GM23338 (cell line): ENCODE measurements at regions not wholly inside any gene's neighbourhood (a gene's known extent, or its start where the extent isn't known, plus 50 kb on each side); places are given as distances from the start of the nearest gene placed in this dataset.

Experiments
- ATAC-seq: fragments of 200-7000 bp; cut with Tn5 transposase; 3 replicates; pipeline ENCODE4 v1.9.1; 2020
- DNase-seq: peaks from one replicate; pipeline ENCODE4 v3.0.0-alpha.2; 2015; ENCODE audit warnings: low spot score
- H2AFZ ChIP-seq: fragments of 200-600 bp; sonication (generic); 2 replicates; pipeline ENCODE4 v1.8.0; 2016; ENCODE audit warnings: antibody characterized with exemption, mild to moderate bottlenecking, moderate library complexity
- H3F3A ChIP-seq: fragments of 200-600 bp; sonication (generic); replicated peaks from 2 replicates; pipeline ENCODE4 v1.8.0; 2017; ENCODE audit warnings: antibody characterized with exemption, mixed run types, low read depth
- H3K27ac ChIP-seq: fragments of 200-600 bp; sonication (generic); 2 replicates; pipeline ENCODE4 v1.6.1; 2016; ENCODE audit warnings: low read depth
- H3K27me3 ChIP-seq: fragments of 200-600 bp; sonication (generic); 2 replicates; pipeline ENCODE4 v1.8.0; 2016; ENCODE audit warnings: mild to moderate bottlenecking, mixed run types, moderate library complexity; ENCODE audit not compliant: insufficient read depth
- H3K36me3 ChIP-seq: fragments of 200-600 bp; sonication (generic); 2 replicates; pipeline ENCODE4 v1.8.0; 2016; ENCODE audit warnings: mild to moderate bottlenecking; ENCODE audit not compliant: insufficient read depth
- H3K4me1 ChIP-seq: fragments of 200-600 bp; sonication (generic); 2 replicates; pipeline ENCODE4 v1.8.0; 2016; ENCODE audit warnings: mild to moderate bottlenecking, moderate library complexity; ENCODE audit not compliant: insufficient read depth
- H3K4me2 ChIP-seq: fragments of 200-600 bp; sonication (generic); 2 replicates; pipeline ENCODE4 v1.7.1; 2017; ENCODE audit warnings: mixed run types
- H3K4me3 ChIP-seq: fragments of 200-600 bp; sonication (generic); 2 replicates; pipeline ENCODE4 v1.6.1; 2016; ENCODE audit warnings: mixed run types
- H3K79me2 ChIP-seq: fragments of 200-600 bp; sonication (generic); replicated peaks from 2 replicates; pipeline ENCODE4 v1.8.0; 2017; ENCODE audit warnings: mild to moderate bottlenecking; ENCODE audit not compliant: insufficient read depth
- H3K9me2 ChIP-seq: fragments of 200-600 bp; sonication (generic); 2 replicates; pipeline ENCODE4 v1.8.0; 2017; ENCODE audit not compliant: insufficient read depth
- H4K20me1 ChIP-seq: fragments of 200-600 bp; sonication (generic); replicated peaks from 2 replicates; pipeline ENCODE4 v1.8.0; 2017; ENCODE audit warnings: mild to moderate bottlenecking; ENCODE audit not compliant: insufficient read depth
- H3K27ac Mint-ChIP-seq: 2 replicates; pipeline ENCODE4 v1.8.0; 2020; ENCODE audit warnings: inconsistent platforms, mild to moderate bottlenecking, moderate library complexity, mixed read lengths
- H3K27me3 Mint-ChIP-seq: 3 replicates; pipeline ENCODE4 v1.8.0; 2022; ENCODE audit warnings: low read depth, mild to moderate bottlenecking, moderate library complexity, mixed read lengths, inconsistent platforms; ENCODE audit not compliant: insufficient read depth, poor library complexity
- H3K36me3 Mint-ChIP-seq: 3 replicates; pipeline ENCODE4 v1.8.0; 2021; ENCODE audit warnings: low read depth, mild to moderate bottlenecking, inconsistent platforms, moderate library complexity, mixed read lengths
- H3K4me1 Mint-ChIP-seq: 3 replicates; pipeline ENCODE4 v1.8.0; 2020; ENCODE audit warnings: mild to moderate bottlenecking, inconsistent platforms, mixed read lengths
- H3K4me3 Mint-ChIP-seq: 3 replicates; pipeline ENCODE4 v1.8.0; 2021; ENCODE audit warnings: moderate library complexity, mild to moderate bottlenecking, inconsistent platforms, mixed read lengths
- H3K9me3 Mint-ChIP-seq: 3 replicates; pipeline ENCODE4 v1.8.0; 2020; ENCODE audit warnings: moderate library complexity, mild to moderate bottlenecking, inconsistent platforms, mixed read lengths
- CREB1 ChIP-seq: fragments of 250-450 bp; sonication (Bioruptor Pico); IDR thresholded peaks from 2 replicates; pipeline ENCODE4 v1.5.0; 2020; ENCODE audit warnings: low read depth, mild to moderate bottlenecking, moderate library complexity
- EZH2phosphoT487 ChIP-seq: fragments of 200-600 bp; sonication (generic); IDR thresholded peaks from one replicate; pipeline ENCODE4 v1.8.1; 2018; ENCODE audit warnings: antibody characterized with exemption; ENCODE audit not compliant: unreplicated experiment
- JUNB ChIP-seq: IDR thresholded peaks from one replicate; pipeline ENCODE4 v1.6.1; 2016; ENCODE audit warnings: antibody characterized with exemption; ENCODE audit not compliant: unreplicated experiment
- NANOG ChIP-seq: IDR thresholded peaks from 2 replicates; pipeline ENCODE4 v1.6.1; 2016; ENCODE audit warnings: antibody characterized with exemption, borderline replicate concordance
- POLR2AphosphoS5 ChIP-seq: IDR thresholded peaks from 2 replicates; pipeline ENCODE4 v1.6.1; 2016; ENCODE audit warnings: antibody characterized with exemption, low read depth
- ZNF114 ChIP-seq: fragments of 250-450 bp; sonication (Bioruptor Pico); IDR thresholded peaks from 2 replicates; pipeline ENCODE4 v1.5.0; 2020; ENCODE audit warnings: mild to moderate bottlenecking, moderate library complexity
- TF ChIP-seq, protein P1 (sequence below): IDR thresholded peaks from one replicate; pipeline ENCODE4 v1.6.1; 2018; ENCODE audit warnings: antibody characterized with exemption; ENCODE audit not compliant: unreplicated experiment
- TF ChIP-seq, protein P2 (sequence below): fragments of 250-450 bp; sonication (Bioruptor Pico); IDR thresholded peaks from 2 replicates; pipeline ENCODE4 v1.5.0; 2020; ENCODE audit warnings: mild to moderate bottlenecking, moderate library complexity
- TF ChIP-seq, protein P3 (sequence below): IDR thresholded peaks from 2 replicates; pipeline ENCODE4 v1.6.1; 2016; ENCODE audit warnings: antibody characterized with exemption
- TF ChIP-seq, protein P4 (sequence below), 2 experiments: fragments of 200-600 bp in 1 of 2; sonication (generic) in 1 of 2; conservative IDR thresholded peaks; 2 replicates each; pipeline versions ENCODE4 v1.5.1 to v1.6.1; 2016 to 2017; ENCODE audit warnings: antibody characterized with exemption in 2 of 2, low read depth in 2 of 2, mild to moderate bottlenecking in 2 of 2, moderate library complexity in 1 of 2

DNA sequence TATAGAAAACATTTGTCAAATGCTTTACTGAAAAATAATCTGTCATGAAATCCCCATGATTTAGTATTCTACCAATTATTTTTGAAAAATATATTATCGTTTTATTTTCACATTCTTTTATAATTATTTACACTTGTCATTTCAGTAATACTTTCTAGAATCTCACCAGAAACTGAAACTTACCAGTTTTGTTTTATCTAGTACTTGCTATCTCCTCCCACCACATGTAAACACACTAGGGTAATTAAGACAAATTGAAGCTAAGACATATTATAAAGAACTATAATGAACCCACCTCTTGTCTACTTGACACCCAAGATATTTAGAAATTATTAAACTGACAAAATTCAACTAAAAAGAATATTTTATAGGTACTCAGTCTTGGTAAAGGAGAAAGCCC, 51.5 kb upstream of the GRM3 start:
- Mint-ChIP-seq H3K9me3 (no peaks in the 10 kb centered on the region), H3K36me3 (no peaks in the 10 kb centered on the region), H3K27me3 (no peaks in the 10 kb centered on the region), H3K4me1 (no peaks in the 10 kb centered on the region), H3K27ac (no peak overlapping the region), H3K4me3 (no peak overlapping the region)
- Histone ChIP-seq H3K4me2 (no peak overlapping the region), H3K4me3 (no peak overlapping the region), H3K27ac (no peak overlapping the region), H3K4me1 (no peaks in the 10 kb centered on the region), H4K20me1 (no peaks in the 10 kb centered on the region), H2AFZ (no peak overlapping the region), H3F3A (no peaks in the 10 kb centered on the region), H3K9me2 (no peaks in the 10 kb centered on the region), H3K79me2 (no peaks in the 10 kb centered on the region), H3K27me3 (no peaks in the 10 kb centered on the region), H3K36me3 (no peaks in the 10 kb centered on the region)
- no peak for ATAC-seq
- no peak for TF ChIP-seq EZH2phosphoT487
- TF ChIP-seq, protein P1, sequence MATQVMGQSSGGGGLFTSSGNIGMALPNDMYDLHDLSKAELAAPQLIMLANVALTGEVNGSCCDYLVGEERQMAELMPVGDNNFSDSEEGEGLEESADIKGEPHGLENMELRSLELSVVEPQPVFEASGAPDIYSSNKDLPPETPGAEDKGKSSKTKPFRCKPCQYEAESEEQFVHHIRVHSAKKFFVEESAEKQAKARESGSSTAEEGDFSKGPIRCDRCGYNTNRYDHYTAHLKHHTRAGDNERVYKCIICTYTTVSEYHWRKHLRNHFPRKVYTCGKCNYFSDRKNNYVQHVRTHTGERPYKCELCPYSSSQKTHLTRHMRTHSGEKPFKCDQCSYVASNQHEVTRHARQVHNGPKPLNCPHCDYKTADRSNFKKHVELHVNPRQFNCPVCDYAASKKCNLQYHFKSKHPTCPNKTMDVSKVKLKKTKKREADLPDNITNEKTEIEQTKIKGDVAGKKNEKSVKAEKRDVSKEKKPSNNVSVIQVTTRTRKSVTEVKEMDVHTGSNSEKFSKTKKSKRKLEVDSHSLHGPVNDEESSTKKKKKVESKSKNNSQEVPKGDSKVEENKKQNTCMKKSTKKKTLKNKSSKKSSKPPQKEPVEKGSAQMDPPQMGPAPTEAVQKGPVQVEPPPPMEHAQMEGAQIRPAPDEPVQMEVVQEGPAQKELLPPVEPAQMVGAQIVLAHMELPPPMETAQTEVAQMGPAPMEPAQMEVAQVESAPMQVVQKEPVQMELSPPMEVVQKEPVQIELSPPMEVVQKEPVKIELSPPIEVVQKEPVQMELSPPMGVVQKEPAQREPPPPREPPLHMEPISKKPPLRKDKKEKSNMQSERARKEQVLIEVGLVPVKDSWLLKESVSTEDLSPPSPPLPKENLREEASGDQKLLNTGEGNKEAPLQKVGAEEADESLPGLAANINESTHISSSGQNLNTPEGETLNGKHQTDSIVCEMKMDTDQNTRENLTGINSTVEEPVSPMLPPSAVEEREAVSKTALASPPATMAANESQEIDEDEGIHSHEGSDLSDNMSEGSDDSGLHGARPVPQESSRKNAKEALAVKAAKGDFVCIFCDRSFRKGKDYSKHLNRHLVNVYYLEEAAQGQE: no peak
- no peak for TF ChIP-seq ZNF114
- no peak for DNase-seq

DNA sequence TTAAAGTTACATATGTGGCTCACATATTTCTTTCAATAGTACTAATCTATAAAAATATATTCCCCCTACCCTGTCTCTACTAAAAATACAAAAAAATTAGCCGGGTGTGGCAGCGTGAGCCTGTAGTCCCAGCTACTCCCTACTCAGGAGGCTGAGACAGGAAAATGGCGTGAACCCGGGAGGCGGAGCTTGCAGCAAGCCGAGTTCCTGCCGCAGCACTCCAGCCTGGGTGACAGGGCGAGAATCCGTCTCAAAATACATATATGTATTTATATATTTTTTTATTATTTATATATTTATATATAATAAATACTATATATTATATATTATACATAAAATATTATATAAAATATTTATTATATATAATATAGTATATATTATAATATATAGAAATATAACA, 69.7 kb upstream of the GRM3 start:
- DNase-seq (no peak), ATAC-seq (no peak)
- Mint-ChIP-seq H3K9me3 (no peaks in the 10 kb centered on the region), H3K4me3 (no peak overlapping the region), H3K27ac (no peak overlapping the region), H3K4me1 (no peaks in the 10 kb centered on the region), H3K27me3 (no peaks in the 10 kb centered on the region), H3K36me3 (no peaks in the 10 kb centered on the region)
- Histone ChIP-seq H3K36me3 (no peaks in the 10 kb centered on the region), H3K27me3 (no peaks in the 10 kb centered on the region), H3K4me1 (no peaks in the 10 kb centered on the region), H3K4me2 (no peak overlapping the region), H3K79me2 (no peaks in the 10 kb centered on the region), H3K4me3 (no peak overlapping the region), H3K9me2 (no peaks in the 10 kb centered on the region), H2AFZ (no peak overlapping the region; the same call in 1 of the 2 replicates), H3F3A (no peaks in the 10 kb centered on the region), H4K20me1 (no peaks in the 10 kb centered on the region), H3K27ac (no peak overlapping the region)
- TF ChIP-seq POLR2AphosphoS5: no peak
- no peak for TF ChIP-seq NANOG
- TF ChIP-seq JUNB: no peak
- no peak for TF ChIP-seq CREB1 (CRISPR knock-in tag)
- TF ChIP-seq ZNF114: no peak
- TF ChIP-seq, protein P2, sequence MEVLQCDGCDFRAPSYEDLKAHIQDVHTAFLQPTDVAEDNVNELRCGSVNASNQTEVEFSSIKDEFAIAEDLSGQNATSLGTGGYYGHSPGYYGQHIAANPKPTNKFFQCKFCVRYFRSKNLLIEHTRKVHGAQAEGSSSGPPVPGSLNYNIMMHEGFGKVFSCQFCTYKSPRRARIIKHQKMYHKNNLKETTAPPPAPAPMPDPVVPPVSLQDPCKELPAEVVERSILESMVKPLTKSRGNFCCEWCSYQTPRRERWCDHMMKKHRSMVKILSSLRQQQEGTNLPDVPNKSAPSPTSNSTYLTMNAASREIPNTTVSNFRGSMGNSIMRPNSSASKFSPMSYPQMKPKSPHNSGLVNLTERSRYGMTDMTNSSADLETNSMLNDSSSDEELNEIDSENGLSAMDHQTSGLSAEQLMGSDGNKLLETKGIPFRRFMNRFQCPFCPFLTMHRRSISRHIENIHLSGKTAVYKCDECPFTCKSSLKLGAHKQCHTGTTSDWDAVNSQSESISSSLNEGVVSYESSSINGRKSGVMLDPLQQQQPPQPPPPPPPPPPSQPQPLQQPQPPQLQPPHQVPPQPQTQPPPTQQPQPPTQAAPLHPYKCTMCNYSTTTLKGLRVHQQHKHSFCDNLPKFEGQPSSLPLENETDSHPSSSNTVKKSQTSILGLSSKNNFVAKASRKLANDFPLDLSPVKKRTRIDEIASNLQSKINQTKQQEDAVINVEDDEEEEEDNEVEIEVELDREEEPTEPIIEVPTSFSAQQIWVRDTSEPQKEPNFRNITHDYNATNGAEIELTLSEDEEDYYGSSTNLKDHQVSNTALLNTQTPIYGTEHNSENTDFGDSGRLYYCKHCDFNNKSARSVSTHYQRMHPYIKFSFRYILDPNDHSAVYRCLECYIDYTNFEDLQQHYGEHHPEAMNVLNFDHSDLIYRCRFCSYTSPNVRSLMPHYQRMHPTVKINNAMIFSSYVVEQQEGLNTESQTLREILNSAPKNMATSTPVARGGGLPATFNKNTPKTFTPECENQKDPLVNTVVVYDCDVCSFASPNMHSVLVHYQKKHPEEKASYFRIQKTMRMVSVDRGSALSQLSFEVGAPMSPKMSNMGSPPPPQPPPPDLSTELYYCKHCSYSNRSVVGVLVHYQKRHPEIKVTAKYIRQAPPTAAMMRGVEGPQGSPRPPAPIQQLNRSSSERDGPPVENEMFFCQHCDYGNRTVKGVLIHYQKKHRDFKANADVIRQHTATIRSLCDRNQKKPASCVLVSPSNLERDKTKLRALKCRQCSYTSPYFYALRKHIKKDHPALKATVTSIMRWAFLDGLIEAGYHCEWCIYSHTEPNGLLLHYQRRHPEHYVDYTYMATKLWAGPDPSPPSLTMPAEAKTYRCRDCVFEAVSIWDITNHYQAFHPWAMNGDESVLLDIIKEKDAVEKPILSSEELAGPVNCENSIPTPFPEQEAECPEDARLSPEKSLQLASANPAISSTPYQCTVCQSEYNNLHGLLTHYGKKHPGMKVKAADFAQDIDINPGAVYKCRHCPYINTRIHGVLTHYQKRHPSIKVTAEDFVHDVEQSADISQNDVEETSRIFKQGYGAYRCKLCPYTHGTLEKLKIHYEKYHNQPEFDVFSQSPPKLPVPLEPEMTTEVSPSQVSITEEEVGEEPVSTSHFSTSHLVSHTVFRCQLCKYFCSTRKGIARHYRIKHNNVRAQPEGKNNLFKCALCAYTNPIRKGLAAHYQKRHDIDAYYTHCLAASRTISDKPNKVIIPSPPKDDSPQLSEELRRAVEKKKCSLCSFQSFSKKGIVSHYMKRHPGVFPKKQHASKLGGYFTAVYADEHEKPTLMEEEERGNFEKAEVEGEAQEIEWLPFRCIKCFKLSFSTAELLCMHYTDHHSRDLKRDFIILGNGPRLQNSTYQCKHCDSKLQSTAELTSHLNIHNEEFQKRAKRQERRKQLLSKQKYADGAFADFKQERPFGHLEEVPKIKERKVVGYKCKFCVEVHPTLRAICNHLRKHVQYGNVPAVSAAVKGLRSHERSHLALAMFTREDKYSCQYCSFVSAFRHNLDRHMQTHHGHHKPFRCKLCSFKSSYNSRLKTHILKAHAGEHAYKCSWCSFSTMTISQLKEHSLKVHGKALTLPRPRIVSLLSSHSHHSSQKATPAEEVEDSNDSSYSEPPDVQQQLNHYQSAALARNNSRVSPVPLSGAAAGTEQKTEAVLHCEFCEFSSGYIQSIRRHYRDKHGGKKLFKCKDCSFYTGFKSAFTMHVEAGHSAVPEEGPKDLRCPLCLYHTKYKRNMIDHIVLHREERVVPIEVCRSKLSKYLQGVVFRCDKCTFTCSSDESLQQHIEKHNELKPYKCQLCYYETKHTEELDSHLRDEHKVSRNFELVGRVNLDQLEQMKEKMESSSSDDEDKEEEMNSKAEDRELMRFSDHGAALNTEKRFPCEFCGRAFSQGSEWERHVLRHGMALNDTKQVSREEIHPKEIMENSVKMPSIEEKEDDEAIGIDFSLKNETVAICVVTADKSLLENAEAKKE (CRISPR knock-in tag): no peak
- TF ChIP-seq, protein P3, sequence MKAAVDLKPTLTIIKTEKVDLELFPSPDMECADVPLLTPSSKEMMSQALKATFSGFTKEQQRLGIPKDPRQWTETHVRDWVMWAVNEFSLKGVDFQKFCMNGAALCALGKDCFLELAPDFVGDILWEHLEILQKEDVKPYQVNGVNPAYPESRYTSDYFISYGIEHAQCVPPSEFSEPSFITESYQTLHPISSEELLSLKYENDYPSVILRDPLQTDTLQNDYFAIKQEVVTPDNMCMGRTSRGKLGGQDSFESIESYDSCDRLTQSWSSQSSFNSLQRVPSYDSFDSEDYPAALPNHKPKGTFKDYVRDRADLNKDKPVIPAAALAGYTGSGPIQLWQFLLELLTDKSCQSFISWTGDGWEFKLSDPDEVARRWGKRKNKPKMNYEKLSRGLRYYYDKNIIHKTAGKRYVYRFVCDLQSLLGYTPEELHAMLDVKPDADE: no peak
- TF ChIP-seq, protein P4, sequence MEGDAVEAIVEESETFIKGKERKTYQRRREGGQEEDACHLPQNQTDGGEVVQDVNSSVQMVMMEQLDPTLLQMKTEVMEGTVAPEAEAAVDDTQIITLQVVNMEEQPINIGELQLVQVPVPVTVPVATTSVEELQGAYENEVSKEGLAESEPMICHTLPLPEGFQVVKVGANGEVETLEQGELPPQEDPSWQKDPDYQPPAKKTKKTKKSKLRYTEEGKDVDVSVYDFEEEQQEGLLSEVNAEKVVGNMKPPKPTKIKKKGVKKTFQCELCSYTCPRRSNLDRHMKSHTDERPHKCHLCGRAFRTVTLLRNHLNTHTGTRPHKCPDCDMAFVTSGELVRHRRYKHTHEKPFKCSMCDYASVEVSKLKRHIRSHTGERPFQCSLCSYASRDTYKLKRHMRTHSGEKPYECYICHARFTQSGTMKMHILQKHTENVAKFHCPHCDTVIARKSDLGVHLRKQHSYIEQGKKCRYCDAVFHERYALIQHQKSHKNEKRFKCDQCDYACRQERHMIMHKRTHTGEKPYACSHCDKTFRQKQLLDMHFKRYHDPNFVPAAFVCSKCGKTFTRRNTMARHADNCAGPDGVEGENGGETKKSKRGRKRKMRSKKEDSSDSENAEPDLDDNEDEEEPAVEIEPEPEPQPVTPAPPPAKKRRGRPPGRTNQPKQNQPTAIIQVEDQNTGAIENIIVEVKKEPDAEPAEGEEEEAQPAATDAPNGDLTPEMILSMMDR (conservative IDR thresholded peaks at IDR 0.05; ENCODE audit: low read depth in 2 of 2): no peak
